Parathyroid adenoma (tissue), 2 donors: ENCODE measurements at regions not wholly inside any gene's neighbourhood (a gene's known extent, or its start where the extent isn't known, plus 50 kb on each side); places are given as distances from the start of the nearest gene placed in this dataset.

ENCODE experiments used
- H2AFZ ChIP-seq: fragments of 300-600 bp; sonication (generic); one replicate; pipeline ENCODE4 v1.7.0; 2017; ENCODE audit warnings: antibody characterized with exemption, mild to moderate bottlenecking
- H3K27ac ChIP-seq: fragments of 300-600 bp; sonication (generic); one replicate; pipeline ENCODE4 v1.7.0; 2017
- H3K27me3 ChIP-seq: fragments of 300-600 bp; sonication (generic); one replicate; pipeline ENCODE4 v1.7.0; 2017; ENCODE audit warnings: low read length; ENCODE audit not compliant: control insufficient read depth, insufficient read depth
- H3K36me3 ChIP-seq: fragments of 300-600 bp; sonication (generic); one replicate; pipeline ENCODE4 v1.7.0; 2017; ENCODE audit warnings: low read length; ENCODE audit not compliant: control insufficient read depth, insufficient read depth
- H3K4me1 ChIP-seq: fragments of 300-600 bp; sonication (generic); one replicate; pipeline ENCODE4 v1.7.0; 2017; ENCODE audit warnings: control low read depth
- H3K4me2 ChIP-seq: fragments of 300-600 bp; sonication (generic); one replicate; pipeline ENCODE4 v1.7.0; 2017; ENCODE audit warnings: low read length
- H3K4me3 ChIP-seq: fragments of 300-600 bp; sonication (generic); one replicate; pipeline ENCODE4 v1.7.0; 2017; ENCODE audit warnings: low read depth, low read length
- H3K79me2 ChIP-seq: fragments of 300-600 bp; sonication (generic); one replicate; pipeline ENCODE4 v1.7.0; 2017; ENCODE audit warnings: control low read depth
- H3K9ac ChIP-seq: fragments of 300-600 bp; sonication (generic); one replicate; pipeline ENCODE4 v1.7.0; 2017; ENCODE audit warnings: mild to moderate bottlenecking
- H3K9me3 ChIP-seq: fragments of 300-600 bp; sonication (generic); one replicate; pipeline ENCODE4 v1.7.0; 2017; ENCODE audit warnings: low read length; ENCODE audit not compliant: control insufficient read depth
- TF ChIP-seq, protein P1 (sequence below): fragments of 300-600 bp; sonication (generic); IDR thresholded peaks from one replicate; pipeline ENCODE4 v1.7.0; 2017; ENCODE audit warnings: antibody characterized with exemption, mild to moderate bottlenecking
- donor health status: primary hyperparathyroidism.

DNA sequence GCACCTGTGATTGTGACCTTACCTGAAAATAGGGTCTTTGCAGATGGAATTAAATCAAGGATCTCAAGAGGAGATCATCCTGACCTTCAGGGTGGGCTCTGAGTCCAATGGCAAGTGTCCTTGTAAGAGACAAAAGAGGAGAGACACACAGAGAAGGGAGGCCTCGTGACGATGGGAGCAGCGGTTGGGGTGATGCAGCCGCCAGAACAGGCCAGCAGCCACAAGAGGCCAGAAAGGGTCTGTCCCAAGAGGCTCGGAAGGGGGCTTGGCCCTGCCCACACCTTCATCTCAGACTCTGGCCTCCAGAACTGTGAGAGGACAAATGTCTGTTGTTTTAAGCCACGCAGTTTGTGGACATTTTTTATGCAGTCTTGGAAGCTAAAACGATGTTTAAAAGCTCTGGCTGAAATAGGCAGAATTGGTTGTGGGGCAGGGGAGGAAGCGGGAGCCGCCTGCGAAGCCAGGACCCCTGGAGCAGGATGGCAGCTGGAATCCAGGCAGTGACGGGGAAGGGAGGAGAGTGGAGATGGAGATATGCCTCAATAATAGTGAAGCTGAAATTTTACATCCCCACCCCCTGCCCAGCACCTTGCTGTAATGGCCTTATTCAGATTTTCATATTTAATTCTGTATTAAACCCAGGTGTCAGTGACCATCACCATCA, 216.4 kb downstream of the ANKRD60 start:
- Histone ChIP-seq H3K36me3 (no peaks in the 10 kb centered on the region), H3K27me3 (no peaks in the 10 kb centered on the region), H3K9me3 (no peaks in the 10 kb centered on the region), H2AFZ (no peak overlapping the region), H3K9ac (no peak overlapping the region), H3K4me2 (no peak overlapping the region), H3K4me1 (no peaks in the 10 kb centered on the region), H3K79me2 (no peaks in the 10 kb centered on the region), H3K27ac (no peak overlapping the region), H3K4me3 (no peak overlapping the region)
- TF ChIP-seq, protein P1, sequence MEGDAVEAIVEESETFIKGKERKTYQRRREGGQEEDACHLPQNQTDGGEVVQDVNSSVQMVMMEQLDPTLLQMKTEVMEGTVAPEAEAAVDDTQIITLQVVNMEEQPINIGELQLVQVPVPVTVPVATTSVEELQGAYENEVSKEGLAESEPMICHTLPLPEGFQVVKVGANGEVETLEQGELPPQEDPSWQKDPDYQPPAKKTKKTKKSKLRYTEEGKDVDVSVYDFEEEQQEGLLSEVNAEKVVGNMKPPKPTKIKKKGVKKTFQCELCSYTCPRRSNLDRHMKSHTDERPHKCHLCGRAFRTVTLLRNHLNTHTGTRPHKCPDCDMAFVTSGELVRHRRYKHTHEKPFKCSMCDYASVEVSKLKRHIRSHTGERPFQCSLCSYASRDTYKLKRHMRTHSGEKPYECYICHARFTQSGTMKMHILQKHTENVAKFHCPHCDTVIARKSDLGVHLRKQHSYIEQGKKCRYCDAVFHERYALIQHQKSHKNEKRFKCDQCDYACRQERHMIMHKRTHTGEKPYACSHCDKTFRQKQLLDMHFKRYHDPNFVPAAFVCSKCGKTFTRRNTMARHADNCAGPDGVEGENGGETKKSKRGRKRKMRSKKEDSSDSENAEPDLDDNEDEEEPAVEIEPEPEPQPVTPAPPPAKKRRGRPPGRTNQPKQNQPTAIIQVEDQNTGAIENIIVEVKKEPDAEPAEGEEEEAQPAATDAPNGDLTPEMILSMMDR: no peak

DNA sequence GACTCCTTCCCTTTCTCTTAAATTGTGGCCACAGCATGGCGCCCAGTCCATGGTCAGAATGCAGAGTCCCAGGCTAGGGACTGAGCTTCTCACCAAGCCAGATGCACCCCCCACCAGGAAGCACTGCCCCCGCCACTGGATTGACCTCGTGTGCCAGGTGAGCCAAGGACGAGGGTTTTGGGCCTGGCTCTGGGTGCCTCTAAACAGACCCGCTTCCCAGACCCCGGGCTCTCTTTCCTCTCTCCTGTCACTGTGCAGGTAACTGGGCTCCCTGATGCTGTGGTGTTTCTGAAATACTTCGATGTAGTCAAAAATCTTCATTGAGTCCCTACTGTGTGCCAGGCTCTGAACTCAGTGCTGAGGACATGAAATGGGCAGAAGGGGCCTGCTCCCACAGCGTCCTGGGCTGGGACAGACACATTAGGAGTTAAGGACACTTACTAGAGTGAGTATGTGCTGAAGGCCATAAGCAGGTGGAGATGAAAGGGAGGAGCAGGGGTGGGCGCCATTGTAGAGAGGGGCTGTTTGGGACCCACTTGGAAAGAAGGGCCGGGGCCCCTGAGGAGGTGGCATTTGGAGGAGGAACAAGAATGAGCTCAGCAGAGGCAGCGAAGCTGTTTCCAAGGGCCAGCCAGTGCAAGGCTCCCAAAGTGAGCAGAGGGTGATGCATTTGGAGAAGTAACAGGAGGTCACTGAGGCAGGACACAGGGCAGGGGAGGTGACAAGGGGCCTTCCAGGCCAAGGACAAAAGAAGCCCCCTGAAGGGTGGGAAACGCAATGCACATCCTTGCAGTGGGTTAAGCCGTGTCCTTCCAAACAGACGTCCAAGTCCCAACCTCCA, 217.1 kb downstream of the ANKRD60 start:
- no peaks in the 10 kb centered on the region for H3K79me2 ChIP-seq
- no peaks in the 10 kb centered on the region for H3K36me3 ChIP-seq
- no peak overlapping the region for H3K4me3 ChIP-seq
- H3K4me1 ChIP-seq: no peaks in the 10 kb centered on the region
- no peaks in the 10 kb centered on the region for H3K27me3 ChIP-seq
- no peak overlapping the region for H3K27ac ChIP-seq
- no peaks in the 10 kb centered on the region for H3K9me3 ChIP-seq
- H3K4me2 ChIP-seq: no peak overlapping the region
- no peak overlapping the region for H3K9ac ChIP-seq
- TF ChIP-seq, protein P1: no peak
- no peak overlapping the region for H2AFZ ChIP-seq

DNA sequence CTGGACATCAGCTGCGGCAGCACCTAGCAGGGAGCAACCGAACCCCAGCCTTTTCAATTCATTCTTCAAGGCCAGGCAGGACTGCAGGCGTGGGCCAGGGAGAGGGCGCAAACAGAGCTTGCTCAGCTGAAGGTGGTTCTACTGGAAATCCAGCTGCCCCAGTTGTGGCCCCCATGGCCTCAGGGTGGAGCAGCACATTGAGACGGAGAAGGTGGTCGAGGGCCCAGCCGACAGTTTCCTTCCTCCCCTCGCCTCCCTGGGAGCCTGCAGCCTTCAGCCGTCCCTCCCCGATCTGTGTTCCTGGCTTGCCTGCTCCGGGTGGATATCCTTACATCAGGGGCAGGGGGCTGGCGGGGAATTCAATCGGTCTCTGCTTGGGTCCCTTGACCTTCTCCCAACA, 217.8 kb downstream of the ANKRD60 start:
- H3K27me3 ChIP-seq: no peaks in the 10 kb centered on the region
- no peak overlapping the region for H3K4me3 ChIP-seq
- TF ChIP-seq, protein P1: no peak
- no peak overlapping the region for H3K27ac ChIP-seq
- H3K79me2 ChIP-seq: no peaks in the 10 kb centered on the region
- no peak overlapping the region for H2AFZ ChIP-seq
- H3K4me1 ChIP-seq: no peaks in the 10 kb centered on the region
- no peak overlapping the region for H3K9ac ChIP-seq
- no peaks in the 10 kb centered on the region for H3K9me3 ChIP-seq
- H3K36me3 ChIP-seq: no peaks in the 10 kb centered on the region
- no peak overlapping the region for H3K4me2 ChIP-seq

DNA sequence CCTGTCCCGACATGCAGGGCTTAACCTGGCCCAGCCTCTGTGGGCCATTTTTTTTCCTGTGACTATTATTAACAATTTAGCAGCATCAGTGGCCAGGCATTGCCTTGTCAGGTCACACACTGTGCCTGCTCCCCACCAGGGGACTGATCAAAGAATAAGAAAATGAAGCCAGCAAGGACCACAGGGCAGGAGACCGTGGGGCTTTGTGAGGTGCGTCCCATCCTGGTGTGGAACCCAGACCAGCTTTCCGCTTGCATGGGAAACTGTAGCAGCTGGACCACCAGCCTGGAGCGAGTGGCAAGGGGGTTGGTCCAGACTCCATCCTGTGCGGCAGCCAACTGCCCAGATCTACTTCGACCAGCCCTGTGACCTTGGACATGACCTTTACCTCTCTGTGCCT, 218.3 kb downstream of the ANKRD60 start:
- H3K27ac ChIP-seq: no peak overlapping the region
- H3K36me3 ChIP-seq: no peaks in the 10 kb centered on the region
- H3K4me2 ChIP-seq: no peak overlapping the region
- H3K27me3 ChIP-seq: no peaks in the 10 kb centered on the region
- H2AFZ ChIP-seq: no peak overlapping the region
- H3K4me1 ChIP-seq: no peaks in the 10 kb centered on the region
- no peak overlapping the region for H3K4me3 ChIP-seq
- no peaks in the 10 kb centered on the region for H3K79me2 ChIP-seq
- H3K9ac ChIP-seq: no peak overlapping the region
- TF ChIP-seq, protein P1: no peak
- no peaks in the 10 kb centered on the region for H3K9me3 ChIP-seq
